ENCODE measurements at regions not wholly inside any gene's neighbourhood (a gene's known extent, or its start where the extent isn't known, plus 50 kb on each side); places are given as distances from the start of the nearest gene placed in this dataset.

GRCh38 chr3:70816346-70816745 is 503.9 kb upstream of the MDFIC2 start:
- TF ChIP-seq POLR2A (IDR thresholded peaks at IDR 0.05; ENCODE audit: low read depth, low read length) (no peak), POLR2AphosphoS5 (IDR thresholded peaks at IDR 0.05; ENCODE audit: low read depth, low read length) (no peak), TAF1 (IDR thresholded peaks at IDR 0.05; ENCODE audit: borderline replicate concordance, low read depth, low read length) (no peak)
